ENCODE measurements at regions not wholly inside any gene's neighbourhood (a gene's known extent, or its start where the extent isn't known, plus 50 kb on each side); places are given as distances from the start of the nearest gene placed in this dataset.

- DNase-seq: no peak
Measured at GRCh38 chr7:25789701-25790640, 362.0 kb upstream of the NFE2L3 start.

- DNase-seq: no peak
Measured at GRCh38 chr7:25790963-25791362, 361.0 kb upstream of the NFE2L3 start.

GRCh38 chr7:25792586-25792985, 359.4 kb upstream of the NFE2L3 start:
- DNase-seq: no peak

- no peak for DNase-seq
Measured at GRCh38 chr7:25795824-25796235, 356.2 kb upstream of the NFE2L3 start.

GRCh38 chr7:25798344-25798743, 353.7 kb upstream of the NFE2L3 start:
- no peak for DNase-seq

GRCh38 chr7:25801214-25801613, 350.8 kb upstream of the NFE2L3 start:
- no peak for DNase-seq

GRCh38 chr7:25802057-25802456, 349.9 kb upstream of the NFE2L3 start:
- no peak for DNase-seq

GRCh38 chr7:25802473-25802872, 349.5 kb upstream of the NFE2L3 start:
- no peak for DNase-seq

- no peak for DNase-seq
Measured at GRCh38 chr7:25803117-25803887, 348.7 kb upstream of the NFE2L3 start.

GRCh38 chr7:25804154-25804553, 347.8 kb upstream of the NFE2L3 start:
- DNase-seq: no peak

- DNase-seq: no peak
Measured at GRCh38 chr7:25805027-25805687, 346.8 kb upstream of the NFE2L3 start.

GRCh38 chr7:25807086-25807611, 344.8 kb upstream of the NFE2L3 start:
- DNase-seq: no peak

- DNase-seq: no peak
Measured at GRCh38 chr7:25809441-25809840, 342.6 kb upstream of the NFE2L3 start.

- DNase-seq: no peak
Measured at GRCh38 chr7:25812086-25812850, 339.7 kb upstream of the NFE2L3 start.

- DNase-seq: no peak
Measured at GRCh38 chr7:25813381-25813780, 338.6 kb upstream of the NFE2L3 start.

- no peak for DNase-seq
Measured at GRCh38 chr7:25815711-25816110, 336.3 kb upstream of the NFE2L3 start.

GRCh38 chr7:25820432-25821040, 331.5 kb upstream of the NFE2L3 start:
- DNase-seq: no peak

- DNase-seq: no peak
Measured at GRCh38 chr7:25821225-25821624, 330.8 kb upstream of the NFE2L3 start.

- DNase-seq: no peak
Measured at GRCh38 chr7:25822823-25823222, 329.2 kb upstream of the NFE2L3 start.

GRCh38 chr7:25823571-25823970, 328.4 kb upstream of the NFE2L3 start:
- no peak for DNase-seq

GRCh38 chr7:25828468-25828867, 323.5 kb upstream of the NFE2L3 start:
- no peak for DNase-seq

GRCh38 chr7:25829663-25830062, 322.3 kb upstream of the NFE2L3 start:
- DNase-seq: no peak
